Endometrium (tissue), 2 donors: ENCODE measurements at regions not wholly inside any gene's neighbourhood (a gene's known extent, or its start where the extent isn't known, plus 50 kb on each side); places are given as distances from the start of the nearest gene placed in this dataset.

Experiments
- FAIRE-seq: peaks from 2 replicates; lab custom pipeline; 2012; peaks lifted over from hg19 to GRCh38; lab: Jason Lieb, UNC
- donor health status: control.
- donor health status: control.

DNA sequence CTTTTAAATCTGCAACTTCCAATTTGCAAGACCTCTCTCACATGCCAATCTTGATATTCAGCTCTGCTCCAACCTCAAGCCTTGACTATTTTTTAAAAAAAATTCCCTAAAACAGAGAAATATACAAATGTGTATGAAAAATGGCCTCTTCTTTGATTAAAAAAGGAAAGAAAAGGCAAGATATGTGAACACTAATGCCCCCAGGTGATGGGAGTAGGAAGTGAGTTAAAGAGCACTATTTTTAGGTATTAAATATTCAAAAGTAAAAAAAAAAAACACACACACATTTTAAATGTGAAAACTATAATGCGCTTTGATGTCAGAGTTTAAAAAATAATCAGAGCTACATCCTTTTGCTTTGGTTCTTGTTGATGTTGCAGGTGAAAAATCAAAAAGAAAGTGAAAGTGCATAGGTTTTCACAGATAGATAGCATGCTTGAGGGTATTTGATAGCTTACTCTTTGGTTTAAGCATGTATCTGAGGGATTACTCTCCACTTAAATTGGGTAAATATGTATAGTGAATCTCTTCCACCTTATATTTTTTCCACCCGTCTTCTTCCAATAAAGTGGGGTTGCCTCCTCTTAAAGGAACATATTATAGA, 406.0 kb upstream of the POU3F3 start:
- FAIRE-seq: no peak

GRCh38 chr2:104448661-104449440, 405.1 kb upstream of the POU3F3 start:
- FAIRE-seq: no peak

DNA sequence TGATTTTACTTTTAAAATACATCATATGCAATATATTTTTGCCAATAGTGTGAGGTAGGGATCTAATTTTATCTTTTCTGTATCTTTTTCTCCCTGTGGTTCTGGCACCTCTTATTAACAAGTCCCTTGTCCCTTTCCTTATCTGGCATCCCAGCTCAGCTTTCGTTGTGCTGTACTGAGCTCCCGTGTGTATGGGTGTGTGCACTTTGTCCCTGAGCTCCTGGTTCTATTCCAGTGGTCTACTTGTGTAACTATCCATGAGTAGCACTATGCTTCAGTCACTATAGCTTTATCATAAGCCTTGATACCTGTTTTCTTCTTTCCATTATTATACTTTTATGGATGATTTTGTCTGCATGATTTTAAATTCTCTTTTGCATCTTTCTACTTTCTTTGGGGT, 401.4 kb upstream of the POU3F3 start:
- no peak for FAIRE-seq

DNA sequence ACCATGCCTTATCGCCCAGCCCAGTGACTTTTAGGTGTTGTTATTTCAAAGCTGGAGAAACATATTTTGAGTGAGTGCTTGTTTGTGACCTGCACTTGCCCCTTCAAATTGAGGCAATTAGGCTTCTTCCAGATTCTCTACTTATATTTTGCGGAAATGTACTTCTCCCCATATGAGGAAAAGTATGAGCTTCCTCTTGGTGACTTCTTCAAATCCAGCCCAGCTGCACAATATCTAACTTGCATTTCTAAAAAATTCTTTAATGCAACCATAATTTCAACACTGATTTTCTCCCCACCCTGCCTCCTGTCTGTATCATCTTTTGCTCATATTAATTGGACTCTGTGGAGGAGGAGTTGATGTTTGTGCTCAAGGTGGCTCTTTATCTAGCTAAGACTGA, 391.2 kb upstream of the POU3F3 start:
- no peak for FAIRE-seq

- no peak for FAIRE-seq
These were observed 387.9 kb upstream of the POU3F3 start for GRCh38 chr2:104465981-104466380.

DNA sequence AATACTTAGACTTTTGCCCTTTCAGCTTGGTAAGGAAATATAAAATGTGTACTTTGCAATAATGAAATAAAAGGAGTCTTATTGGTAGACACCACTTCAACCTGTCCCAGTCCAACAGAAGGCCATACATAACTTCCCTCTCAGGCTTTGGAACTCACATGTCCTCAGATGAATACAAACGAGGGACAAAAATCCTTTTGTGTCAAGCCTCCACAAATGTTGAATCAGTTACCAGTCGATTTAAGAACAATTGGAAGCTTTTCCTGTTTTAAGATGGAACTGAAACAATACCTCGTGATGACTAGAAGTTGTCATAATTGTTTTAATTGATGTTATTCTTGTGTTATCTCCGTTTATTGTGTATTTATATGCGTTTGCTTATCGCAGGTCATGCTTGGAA, 385.1 kb upstream of the POU3F3 start:
- FAIRE-seq: no peak

DNA sequence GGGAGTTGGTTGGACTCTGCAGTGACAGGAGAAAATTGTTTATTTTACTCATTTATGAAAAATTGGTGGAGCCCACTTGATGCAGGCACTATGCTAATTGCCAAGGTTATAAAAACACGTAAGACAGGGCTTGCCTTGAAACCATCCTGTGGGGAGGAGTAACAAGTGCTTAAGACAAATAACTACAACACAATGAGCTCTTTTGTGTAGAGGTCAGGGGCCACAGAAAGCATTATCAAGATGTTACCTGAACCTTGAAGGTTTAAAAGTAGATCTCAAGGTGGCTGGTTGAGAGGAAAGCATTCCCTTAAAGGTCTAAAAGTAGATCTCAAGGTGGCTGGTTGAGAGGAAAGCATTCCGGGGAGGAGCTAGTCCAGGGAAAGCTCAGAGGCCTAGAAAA, 381.8 kb upstream of the POU3F3 start:
- no peak for FAIRE-seq

- no peak for FAIRE-seq
These were observed 380.4 kb upstream of the POU3F3 start for GRCh38 chr2:104473546-104473945.

GRCh38 chr2:104474716-104475115, 379.2 kb upstream of the POU3F3 start:
- no peak for FAIRE-seq

- no peak for FAIRE-seq
These were observed 377.8 kb upstream of the POU3F3 start for GRCh38 chr2:104476075-104476474.

DNA sequence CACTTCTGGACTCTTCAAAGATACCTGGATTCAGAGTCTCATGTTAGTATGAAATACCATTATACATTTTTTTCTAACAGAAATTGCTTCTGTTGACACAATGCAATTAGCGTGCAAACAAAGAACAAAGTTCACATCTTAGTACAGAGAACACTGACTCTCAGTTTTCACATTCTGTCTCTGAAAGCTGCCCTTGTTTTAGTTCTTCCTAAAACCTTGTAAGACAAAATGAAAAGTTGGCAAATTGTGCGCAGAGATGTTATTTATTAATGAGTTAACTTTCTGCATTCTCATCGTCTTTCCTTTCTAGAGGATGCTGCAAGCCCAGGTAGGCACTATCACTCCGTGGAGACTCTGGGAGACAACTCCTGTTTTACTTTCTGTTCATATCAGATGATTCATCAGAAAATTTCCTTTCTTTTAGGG, 377.3 kb upstream of the POU3F3 start:
- no peak for FAIRE-seq

- FAIRE-seq: no peak
These were observed 372.6 kb upstream of the POU3F3 start for GRCh38 chr2:104481341-104481740.

DNA sequence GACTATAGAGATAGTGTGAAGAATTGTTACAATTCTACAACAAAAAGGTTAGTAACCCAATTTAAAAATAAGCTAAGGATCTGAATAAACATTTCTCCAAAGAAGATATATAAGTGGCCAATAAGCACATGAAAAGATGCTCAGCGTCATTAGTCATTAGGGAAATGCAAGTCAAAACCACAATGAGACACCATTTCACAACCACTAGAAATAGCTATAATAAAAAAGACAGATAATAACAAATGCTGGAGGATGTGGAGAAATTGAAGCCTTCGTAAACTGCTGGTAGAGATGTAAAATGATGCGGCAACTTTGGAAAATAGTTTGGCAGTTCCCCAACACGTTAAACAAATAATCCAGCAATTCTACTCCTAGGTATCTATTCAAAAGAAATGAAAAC, 366.5 kb upstream of the POU3F3 start:
- FAIRE-seq: no peak

DNA sequence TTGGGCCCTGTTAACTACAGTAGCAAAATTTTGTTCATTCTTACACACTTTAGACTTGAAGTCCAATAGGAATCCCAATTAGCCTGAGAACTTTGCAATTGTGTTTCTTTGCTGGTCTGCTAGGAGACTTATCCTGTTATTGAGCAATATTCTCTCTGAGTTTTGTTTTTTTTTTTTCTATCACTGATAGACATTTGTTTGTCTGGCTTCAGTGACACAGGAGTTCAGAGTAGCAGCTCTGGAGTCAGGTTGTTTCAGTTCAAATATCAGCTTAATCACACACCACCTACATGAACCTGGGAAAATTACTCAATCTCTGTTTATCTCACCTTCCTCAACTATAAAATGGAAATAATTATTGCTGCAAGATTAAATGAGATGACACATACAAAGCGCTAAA, 360.2 kb upstream of the POU3F3 start:
- FAIRE-seq: no peak

DNA sequence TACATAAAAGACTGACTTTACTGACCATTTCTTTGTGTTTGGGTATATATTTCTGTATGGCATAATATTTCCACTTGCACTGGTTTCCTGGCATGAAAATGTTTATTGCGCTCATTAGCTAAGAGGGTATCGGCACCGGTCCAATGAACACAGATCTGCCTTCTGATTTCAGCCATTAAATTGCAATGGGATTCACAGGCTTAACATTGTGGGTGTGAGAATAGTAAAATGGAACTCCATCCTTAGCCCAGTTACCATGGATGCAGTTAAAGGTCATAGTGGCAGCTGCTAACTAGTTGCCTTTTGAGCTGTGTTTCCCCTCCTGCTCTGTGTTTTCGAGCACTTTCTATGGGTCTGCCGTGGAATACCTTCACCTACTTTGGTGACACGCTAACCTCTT, 352.6 kb upstream of the POU3F3 start:
- FAIRE-seq: no peak

- no peak for FAIRE-seq
These were observed 352.0 kb upstream of the POU3F3 start for GRCh38 chr2:104501929-104502328.

GRCh38 chr2:104502901-104503300, 351.0 kb upstream of the POU3F3 start:
- no peak for FAIRE-seq

GRCh38 chr2:104504331-104505073, 349.4 kb upstream of the POU3F3 start:
- FAIRE-seq: no peak

- FAIRE-seq: no peak
These were observed 335.7 kb upstream of the POU3F3 start for GRCh38 chr2:104518256-104518655.

DNA sequence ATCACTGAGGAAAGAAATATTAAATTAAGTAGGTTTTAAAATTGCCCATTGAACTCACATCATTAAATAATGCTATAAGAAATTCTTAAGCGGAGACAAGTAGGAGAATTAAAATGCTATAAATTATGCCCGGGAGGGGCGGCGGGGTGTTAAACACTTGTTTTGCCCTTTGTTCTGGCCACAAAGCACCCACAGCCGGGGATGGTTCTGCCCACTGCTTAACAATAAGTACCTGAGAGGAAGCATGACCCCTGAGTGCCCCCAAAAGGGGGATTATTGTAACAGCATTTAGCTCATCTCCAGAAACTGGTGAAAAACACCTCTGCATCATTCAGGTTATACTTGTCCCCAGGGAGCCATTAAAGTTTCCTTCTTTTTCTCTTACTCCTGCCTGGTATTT, 332.7 kb upstream of the POU3F3 start:
- FAIRE-seq: no peak

DNA sequence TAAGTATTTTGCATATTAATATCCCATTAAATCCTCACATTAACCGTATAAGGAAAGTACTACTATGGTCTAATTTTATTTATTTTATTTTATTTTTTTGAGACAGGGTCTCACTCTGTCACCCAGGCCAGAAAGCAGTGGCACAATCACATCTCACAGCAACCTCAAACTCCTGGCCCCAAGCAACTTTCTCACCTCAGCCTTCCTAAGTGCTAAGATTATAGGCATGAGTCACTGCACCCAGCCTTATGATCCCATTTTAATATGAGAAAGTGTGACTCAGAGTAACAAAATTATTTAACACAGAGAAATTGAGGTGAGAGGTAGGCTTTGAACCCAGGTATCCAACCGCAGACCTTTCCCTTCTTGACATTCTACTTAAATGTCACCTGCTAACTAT, 330.0 kb upstream of the POU3F3 start:
- no peak for FAIRE-seq

- no peak for FAIRE-seq
These were observed 325.8 kb upstream of the POU3F3 start for GRCh38 chr2:104528101-104528500.

- no peak for FAIRE-seq
These were observed 322.8 kb upstream of the POU3F3 start for GRCh38 chr2:104531122-104531521.
